Common myeloid progenitor, CD34-positive (primary cell): ENCODE measurements at regions not wholly inside any gene's neighbourhood (a gene's known extent, or its start where the extent isn't known, plus 50 kb on each side); places are given as distances from the start of the nearest gene placed in this dataset.

ENCODE experiments used
- CTCF ChIA-PET: fragments of 350-600 bp; sonication (Branson Sonifier 250); formaldehyde crosslinking; loops from one replicate; lab custom pipeline; 2021; ENCODE audit warnings: antibody characterized with exemption; lab: Charles Lee
- POLR2A ChIA-PET: fragments of 350-600 bp; sonication (Branson Sonifier 250); formaldehyde crosslinking; loops from one replicate; lab custom pipeline; 2021; ENCODE audit warnings: antibody characterized with exemption; lab: Charles Lee
- DNase-seq, 3 donors: peaks; one replicate each; pipeline versions ENCODE4 v3.0.0 to v3.0.0-alpha.2; 2013
- H3K27ac ChIP-seq, 2 experiments: 1 replicate in 1 of 2; 2 replicates in 1 of 2; pipeline ENCODE4 v1.7.0; 2013; ENCODE audit warnings: inconsistent platforms in 2 of 2, low read length in 2 of 2, mild to moderate bottlenecking in 2 of 2, low read depth in 1 of 2, moderate library complexity in 1 of 2; ENCODE audit not compliant: severe bottlenecking in 2 of 2, insufficient read depth in 1 of 2, poor library complexity in 1 of 2
- H3K27me3 ChIP-seq, 5 experiments: replicated peaks in 2 of 5; 1 replicate in 3 of 5; 2 replicates in 2 of 5; pipeline versions ENCODE4 v1.6.1 to v1.7.0; 2013; ENCODE audit warnings: low read length in 4 of 5, mild to moderate bottlenecking in 2 of 5, moderate library complexity in 2 of 5, inconsistent platforms in 1 of 5; ENCODE audit not compliant: insufficient read depth in 5 of 5, control insufficient read depth in 4 of 5
- H3K36me3 ChIP-seq, 4 experiments: 1 replicate in 2 of 4; 2 replicates in 2 of 4; pipeline versions ENCODE4 v1.6.1 to v1.7.0; 2013; ENCODE audit warnings: low read length in 3 of 4, control low read depth in 1 of 4, mild to moderate bottlenecking in 1 of 4; ENCODE audit not compliant: control insufficient read depth in 4 of 4, insufficient read depth in 4 of 4
- H3K4me1 ChIP-seq, 4 experiments: 1 replicate in 3 of 4; 2 replicates in 1 of 4; pipeline versions ENCODE4 v1.6.1 to v1.7.1; 2013; ENCODE audit warnings: low read length in 3 of 4, mild to moderate bottlenecking in 3 of 4, control low read depth in 1 of 4, inconsistent platforms in 1 of 4, moderate library complexity in 1 of 4; ENCODE audit not compliant: control insufficient read depth in 4 of 4, insufficient read depth in 4 of 4; ENCODE audit errors: control extremely low read depth in 1 of 4
- H3K4me3 ChIP-seq, 7 experiments: 1 replicate in 4 of 7; 2 replicates in 3 of 7; pipeline versions ENCODE4 v1.5.1 to v1.7.0; 2013; ENCODE audit warnings: mild to moderate bottlenecking in 7 of 7, low read length in 6 of 7, moderate library complexity in 6 of 7, inconsistent platforms in 2 of 7, low read depth in 2 of 7, control low read depth in 1 of 7; ENCODE audit not compliant: insufficient read depth in 4 of 7, control insufficient read depth in 1 of 7; ENCODE audit errors: extremely low read depth in 1 of 7
- H3K9me3 ChIP-seq, 5 experiments: 1 replicate in 4 of 5; 2 replicates in 1 of 5; pipeline versions ENCODE4 v1.6.1 to v1.7.1; 2013; ENCODE audit warnings: low read length in 4 of 5, mild to moderate bottlenecking in 2 of 5, inconsistent platforms in 1 of 5, low read depth in 1 of 5, moderate library complexity in 1 of 5; ENCODE audit not compliant: control insufficient read depth in 4 of 5, insufficient read depth in 2 of 5; ENCODE audit errors: control extremely low read depth in 1 of 5
- WGBS: methylation state at CpG from one replicate; pipeline ENCODE4 v1.1.5; 2013; ENCODE audit not compliant: insufficient coverage; 5-methylcytosine and 5-hydroxymethylcytosine counted together

DNA sequence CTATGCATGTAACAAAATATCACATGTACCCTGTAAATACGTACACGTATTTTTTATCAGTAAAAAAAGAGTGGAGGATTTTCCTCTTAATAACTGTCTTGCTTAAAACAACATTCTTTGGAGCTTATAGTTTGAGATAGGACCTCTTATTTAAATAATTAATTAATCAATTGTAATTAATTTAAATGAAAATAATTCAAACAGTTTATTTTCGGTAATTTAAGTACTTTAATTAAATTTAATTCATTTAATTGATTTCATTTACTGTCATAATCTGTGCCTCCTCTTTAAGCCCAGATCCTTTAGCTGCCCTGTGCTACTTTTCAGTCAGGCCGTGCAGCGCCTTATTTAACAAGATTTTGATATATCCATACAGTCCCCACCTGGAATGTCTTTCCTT lies 427.0 kb downstream of the HLX start:
- Histone ChIP-seq H3K36me3 (no peaks in the 10 kb centered on the region), H3K4me3 (no peak overlapping the region), H3K27me3 (no peaks in the 10 kb centered on the region), H3K27ac (no peak overlapping the region), H3K9me3 (peaks cover 0 to 5% (median 3%) of the 10 kb centered on the region in 5 experiments), H3K4me1 (no peaks in the 10 kb centered on the region)
- 100% methylated on average over 2 of the region's 5 CpGs for WGBS
- POLR2A ChIA-PET: no interaction called here
- CTCF ChIA-PET: no interaction called here
- no peak for DNase-seq

DNA sequence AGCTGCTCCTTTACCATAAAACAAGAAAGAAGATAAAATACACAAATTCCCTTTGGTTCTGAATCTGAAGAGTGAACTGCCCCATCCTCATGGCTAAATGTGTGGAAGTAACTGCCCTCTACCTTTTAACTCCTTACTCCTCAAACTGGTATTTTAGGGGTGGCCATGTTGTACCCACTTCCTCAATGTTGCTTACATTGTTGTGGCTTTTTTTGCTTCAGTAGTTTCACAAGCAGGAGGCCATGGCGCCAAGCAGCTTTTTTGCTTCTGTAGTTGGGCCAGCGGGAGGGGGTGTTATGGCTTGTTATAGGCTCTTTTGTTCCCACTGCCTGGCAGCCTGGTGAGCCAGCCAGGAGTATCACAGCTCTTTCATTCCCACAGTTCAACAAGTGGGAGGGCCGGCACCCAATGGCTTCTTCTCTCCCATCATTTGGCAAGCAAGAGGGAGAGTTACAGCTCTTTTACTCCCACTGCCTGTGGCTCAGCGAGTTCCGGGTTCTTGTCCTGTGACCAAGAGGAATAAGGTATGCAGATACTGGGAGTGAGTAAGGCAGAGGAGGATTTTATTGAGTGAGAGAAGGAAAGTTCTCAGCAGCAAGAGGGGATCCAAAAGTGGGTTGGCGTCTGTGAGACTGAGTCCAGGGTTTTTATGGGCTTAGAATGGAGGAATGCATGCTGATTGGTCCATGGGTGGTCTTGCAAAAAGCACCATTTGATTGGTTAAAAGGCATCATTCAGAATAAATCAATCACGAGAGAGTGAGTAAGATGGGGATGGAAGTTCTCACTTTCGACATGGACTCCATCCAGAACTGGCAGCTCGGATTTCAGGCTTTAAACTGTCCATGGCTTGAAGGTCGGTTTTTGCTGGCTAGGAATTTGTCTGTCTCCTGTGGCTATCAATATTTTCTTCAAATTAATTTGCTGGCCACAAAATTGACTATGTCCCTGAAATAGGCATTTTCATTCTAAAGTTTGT lies 429.6 kb downstream of the HLX start:
- peaks cover 0 to 5% (median 3%) of the 10 kb centered on the region in 5 experiments for H3K9me3 ChIP-seq
- H3K36me3 ChIP-seq: no peaks in the 10 kb centered on the region
- WGBS: 96% methylated on average over 10 of the region's 10 CpGs
- H3K27me3 ChIP-seq: no peaks in the 10 kb centered on the region
- no peaks in the 10 kb centered on the region for H3K4me1 ChIP-seq
- H3K4me3 ChIP-seq: no peak overlapping the region
- ChIA-PET POLR2A (interaction anchor here (0.6 kb wide), 1 partner anchor 592 kb away, joined by 8 read pairs; no protein-coding TSS in a partner anchor), CTCF (interaction anchor here (1.6 kb wide), 1 partner anchor 13 kb away, joined by 3 read pairs; no protein-coding TSS in a partner anchor)
- DNase-seq: peak in 1 of 3 donors; percentile 1
- no peak overlapping the region for H3K27ac ChIP-seq

DNA sequence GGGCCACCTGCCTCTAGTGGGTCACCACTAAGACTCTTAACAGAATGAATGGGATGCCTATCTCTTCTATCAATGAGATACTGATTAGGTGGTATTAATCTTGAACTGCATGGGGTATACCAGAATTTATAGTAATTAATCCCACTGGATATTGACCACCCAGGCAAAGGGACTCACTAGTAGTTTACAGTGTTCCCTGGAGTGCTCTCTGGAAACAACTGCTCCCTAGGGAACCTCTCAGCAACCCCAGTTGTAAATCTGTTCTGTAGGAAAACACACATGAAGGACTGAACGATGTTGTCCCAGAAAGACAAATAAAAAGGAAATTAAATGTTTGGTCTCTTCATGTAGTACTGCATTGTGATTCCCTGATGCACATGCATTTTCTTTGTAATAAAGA lies 430.5 kb downstream of the HLX start:
- Histone ChIP-seq H3K9me3 (peaks cover 0 to 5% (median 3%) of the 10 kb centered on the region in 5 experiments), H3K36me3 (no peaks in the 10 kb centered on the region), H3K4me1 (no peaks in the 10 kb centered on the region), H3K27me3 (no peaks in the 10 kb centered on the region), H3K27ac (no peak overlapping the region), H3K4me3 (no peak overlapping the region)
- no peak for DNase-seq
- POLR2A ChIA-PET: no interaction called here
- 100% methylated on average over 1 of the region's 1 CpG for WGBS
- CTCF ChIA-PET: no interaction called here

DNA sequence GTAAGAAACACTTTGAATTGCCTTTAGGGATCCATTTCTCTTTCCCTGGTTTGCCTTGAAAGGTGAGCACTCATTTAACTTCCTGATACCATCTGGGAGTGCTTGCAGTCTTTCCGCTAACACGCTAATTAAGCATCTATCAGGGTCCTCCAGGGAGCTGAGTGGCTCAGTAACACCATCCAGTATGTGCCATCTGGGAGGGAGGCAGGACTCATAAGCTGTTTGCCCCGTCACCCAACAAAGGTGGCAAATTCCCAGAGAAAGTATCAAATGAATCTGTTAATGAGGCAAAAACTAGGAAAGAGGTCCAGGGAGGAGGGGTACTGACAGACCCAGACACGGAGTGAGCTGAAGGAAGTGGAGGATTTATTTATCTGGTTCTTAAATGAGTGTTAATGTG lies 430.9 kb downstream of the HLX start:
- no peaks in the 10 kb centered on the region for H3K36me3 ChIP-seq
- CTCF ChIA-PET: no interaction called here

DNA sequence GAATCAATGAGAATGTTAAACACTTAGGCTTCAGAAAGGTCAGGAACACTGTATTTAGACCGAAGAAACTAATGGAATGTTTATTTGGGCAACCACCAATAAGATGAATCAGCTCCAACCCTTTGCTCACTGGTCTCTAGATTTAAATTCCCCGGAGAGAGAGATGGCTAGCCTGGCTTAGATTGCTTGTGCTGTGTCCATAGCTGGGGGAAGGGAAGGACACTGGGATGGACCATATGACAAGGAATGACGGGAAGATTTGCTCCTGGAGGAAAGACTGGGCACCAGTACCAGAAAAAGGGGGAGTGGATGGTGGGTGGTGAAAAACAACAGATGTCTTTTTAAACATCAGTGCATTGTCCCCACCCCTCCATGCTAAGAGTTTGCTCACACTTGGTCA lies 426.6 kb downstream of the DUSP10 start:
- WGBS: 90% methylated on average over 2 of the region's 3 CpGs
- no peak overlapping the region for H3K4me3 ChIP-seq
- ChIA-PET CTCF (no interaction called here), POLR2A (no interaction called here)
- H3K36me3 ChIP-seq: no peaks in the 10 kb centered on the region
- no peaks in the 10 kb centered on the region for H3K27me3 ChIP-seq
- H3K4me1 ChIP-seq: no peaks in the 10 kb centered on the region
- no peaks in the 10 kb centered on the region for H3K9me3 ChIP-seq
- no peak for DNase-seq
- H3K27ac ChIP-seq: no peak overlapping the region

More for the DNA sequence above, 430.9 kb downstream of the HLX start:
- Histone ChIP-seq H3K27ac (no peak overlapping the region), H3K4me1 (no peaks in the 10 kb centered on the region), H3K9me3 (peaks cover 0 to 5% (median 3%) of the 10 kb centered on the region in 5 experiments), H3K4me3 (no peak overlapping the region), H3K27me3 (no peaks in the 10 kb centered on the region)
- POLR2A ChIA-PET: no interaction called here
- 81% methylated on average over 4 of the region's 4 CpGs for WGBS
- DNase-seq: no peak

DNA sequence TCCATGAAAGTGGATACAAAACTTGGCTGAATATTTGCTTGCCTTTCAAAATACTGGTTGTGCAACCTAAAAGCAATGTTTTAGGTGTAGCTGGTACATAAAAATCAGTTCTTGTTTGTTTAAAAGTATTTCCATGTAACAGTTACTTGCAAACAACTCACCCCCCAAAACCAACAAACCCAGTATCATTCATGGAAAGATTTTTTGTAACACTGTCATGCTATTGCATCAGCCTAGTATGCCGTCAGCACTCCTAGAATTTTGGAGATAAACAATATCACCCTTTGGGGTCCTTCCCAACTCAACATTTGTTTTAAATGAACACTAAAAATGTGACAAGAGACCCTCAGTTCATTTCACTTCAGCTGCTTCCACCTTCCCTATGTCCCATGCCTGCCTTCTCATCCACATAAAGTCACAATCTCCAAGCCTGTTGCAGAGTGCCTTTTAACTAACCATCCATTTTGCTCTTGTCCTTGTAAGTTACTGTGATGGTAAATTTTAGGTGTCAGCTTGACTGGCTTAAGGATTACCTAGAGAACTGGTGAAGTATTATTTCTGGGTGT lies 425.3 kb downstream of the DUSP10 start:
- no peak overlapping the region for H3K4me3 ChIP-seq
- ChIA-PET POLR2A (no interaction called here), CTCF (no interaction called here)
- no peaks in the 10 kb centered on the region for H3K27me3 ChIP-seq
- no peak for DNase-seq
- no peaks in the 10 kb centered on the region for H3K4me1 ChIP-seq
- WGBS: 100% methylated on average over 1 of the region's 1 CpG
- no peak overlapping the region for H3K27ac ChIP-seq
- no peaks in the 10 kb centered on the region for H3K9me3 ChIP-seq
- no peaks in the 10 kb centered on the region for H3K36me3 ChIP-seq

DNA sequence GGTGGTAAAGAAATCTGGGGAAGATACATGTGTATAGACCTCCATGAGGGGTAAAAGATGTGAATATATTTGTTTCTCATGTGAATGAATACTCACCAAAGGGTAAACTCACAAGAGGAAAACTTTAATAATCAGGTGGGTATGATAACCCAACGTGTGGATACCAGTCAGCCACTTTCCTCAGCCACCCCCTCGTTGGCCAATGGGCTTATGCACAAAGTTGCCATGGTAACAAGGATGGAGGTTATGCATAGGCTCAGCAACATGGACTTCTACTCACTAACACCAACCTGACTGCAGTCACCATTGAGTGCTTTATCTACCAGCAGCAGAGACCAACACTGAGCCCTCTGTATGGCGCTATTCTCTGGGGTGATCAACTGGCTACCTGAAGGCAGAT lies 424.4 kb downstream of the DUSP10 start:
- CTCF ChIA-PET: no interaction called here

More for the DNA sequence above, 424.4 kb downstream of the DUSP10 start:
- H3K27ac ChIP-seq: no peak overlapping the region
- no peak for DNase-seq
- no peaks in the 10 kb centered on the region for H3K4me1 ChIP-seq
- H3K4me3 ChIP-seq: no peak overlapping the region
- WGBS: 100% methylated on average over 1 of the region's 3 CpGs
- H3K27me3 ChIP-seq: no peaks in the 10 kb centered on the region
- H3K36me3 ChIP-seq: no peaks in the 10 kb centered on the region
- POLR2A ChIA-PET: no interaction called here
- no peaks in the 10 kb centered on the region for H3K9me3 ChIP-seq
